HG03025 (cell line): ENCODE measurements at regions not wholly inside any gene's neighbourhood (a gene's known extent, or its start where the extent isn't known, plus 50 kb on each side); places are given as distances from the start of the nearest gene placed in this dataset.
A peak's percentile ranks its signal among the peaks of the same experiment; 100 is the strongest.
"Not testable (repeated sequence)": the region's sequence is repeated elsewhere in the genome, so short reads cannot be mapped to it uniquely, and the experiment has no call there.

ENCODE experiments used
- ATAC-seq: cut with Tn5 transposase; IDR thresholded peaks from one replicate; pipeline ENCODE4 v1.9.1; 2021; ENCODE audit warnings: mild to moderate bottlenecking, moderate library complexity; ENCODE audit not compliant: unreplicated experiment, low FRiP score

DNA sequence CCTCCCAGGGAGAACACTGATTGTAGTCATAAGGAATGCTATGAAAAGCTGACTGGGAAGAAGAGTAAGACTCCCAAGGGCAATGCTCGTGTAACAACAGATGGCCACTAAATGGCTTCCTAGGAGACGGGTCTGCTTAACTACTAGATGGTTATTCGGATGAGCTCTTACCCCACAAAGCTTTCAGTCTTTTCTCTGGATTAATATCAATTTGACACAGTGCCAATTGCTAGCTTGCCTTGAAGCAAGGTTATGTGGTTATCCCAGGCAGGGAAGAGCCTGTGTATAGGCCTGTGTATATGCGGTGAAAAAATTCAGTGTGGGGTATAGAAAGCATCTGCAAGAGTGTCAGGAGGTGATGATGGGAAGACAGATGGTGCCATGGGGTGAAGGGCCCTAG lies 86.4 kb upstream of the NOX3 start:
- no peak for ATAC-seq

DNA sequence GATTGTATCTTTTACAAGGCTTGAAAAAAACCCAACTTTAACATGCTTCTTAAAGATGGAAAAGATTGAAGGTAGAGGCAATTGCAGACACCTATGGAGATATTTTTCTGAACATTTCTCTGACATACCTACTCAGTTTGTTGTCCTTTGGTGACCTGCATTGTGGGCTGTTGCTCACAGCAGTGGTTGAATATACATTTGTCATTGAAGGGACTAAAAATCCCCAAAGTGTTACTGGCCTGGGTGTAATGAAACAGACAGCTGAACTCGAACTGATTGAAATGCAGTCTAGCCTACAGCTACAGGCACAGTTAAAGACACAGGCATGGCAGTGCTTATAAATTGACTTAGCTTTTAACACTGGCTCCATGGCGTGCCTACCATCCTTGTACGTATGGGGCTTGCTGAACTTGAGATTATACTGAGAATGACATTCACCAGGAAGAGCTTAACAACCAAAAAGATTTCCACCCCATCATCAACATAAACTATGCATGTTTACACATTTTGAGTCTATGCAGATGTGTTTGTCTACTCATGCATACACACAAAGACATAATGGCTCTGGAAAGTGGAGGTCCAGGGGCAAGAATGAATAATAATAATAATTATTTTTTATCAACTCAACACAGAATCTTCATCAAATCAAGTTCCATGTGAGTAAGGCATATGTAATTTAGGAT lies 83.2 kb upstream of the NOX3 start:
- ATAC-seq, result no peak

DNA sequence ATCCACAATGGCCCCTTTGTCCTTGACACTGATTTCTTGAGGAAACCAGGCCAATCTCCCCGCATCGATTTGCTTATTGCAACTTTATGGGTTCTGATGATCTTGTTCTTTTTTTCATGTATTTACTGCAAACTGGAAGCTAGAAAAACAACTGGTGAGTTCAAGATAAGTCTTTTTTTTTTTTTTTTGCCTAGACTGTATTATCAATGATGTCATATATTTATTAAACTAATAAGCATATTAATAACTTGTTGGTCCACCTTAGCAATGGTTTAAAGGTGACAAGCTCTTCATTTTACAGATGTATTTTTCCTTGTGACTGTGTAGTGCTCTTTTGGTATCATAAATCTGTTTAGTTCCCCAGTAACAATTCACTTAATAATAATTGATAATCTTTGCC lies 79.0 kb upstream of the NOX3 start:
- ATAC-seq, result no peak

DNA sequence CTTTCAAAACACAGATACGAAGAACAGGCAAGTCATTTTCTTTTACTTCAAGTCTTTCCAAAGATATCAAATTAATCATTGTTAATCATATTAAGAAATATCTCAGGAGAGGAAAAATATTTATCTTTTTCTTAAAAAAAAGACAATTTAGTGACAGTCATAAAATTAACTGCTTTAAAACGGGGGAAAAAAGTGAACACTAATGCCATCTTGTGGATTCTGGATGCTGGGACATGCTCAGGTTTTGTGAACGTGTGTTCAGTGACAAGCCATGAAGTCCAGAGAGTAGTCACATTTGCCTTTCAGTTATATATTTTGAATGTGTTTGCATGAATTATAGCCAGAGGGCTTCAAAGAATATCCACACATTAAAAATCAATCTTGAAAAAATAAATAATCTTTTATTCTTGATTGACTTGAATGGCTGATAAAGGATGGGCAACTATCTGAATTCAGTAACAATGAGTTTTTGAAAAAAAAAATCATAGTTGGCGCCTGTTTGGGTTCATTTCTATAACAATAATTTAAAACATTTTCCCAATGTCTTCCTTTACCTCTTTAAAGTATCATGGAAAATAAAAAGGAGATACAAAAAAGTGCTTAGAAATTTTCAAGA lies 74.7 kb upstream of the NOX3 start:
- ATAC-seq, result peak; percentile 53

DNA sequence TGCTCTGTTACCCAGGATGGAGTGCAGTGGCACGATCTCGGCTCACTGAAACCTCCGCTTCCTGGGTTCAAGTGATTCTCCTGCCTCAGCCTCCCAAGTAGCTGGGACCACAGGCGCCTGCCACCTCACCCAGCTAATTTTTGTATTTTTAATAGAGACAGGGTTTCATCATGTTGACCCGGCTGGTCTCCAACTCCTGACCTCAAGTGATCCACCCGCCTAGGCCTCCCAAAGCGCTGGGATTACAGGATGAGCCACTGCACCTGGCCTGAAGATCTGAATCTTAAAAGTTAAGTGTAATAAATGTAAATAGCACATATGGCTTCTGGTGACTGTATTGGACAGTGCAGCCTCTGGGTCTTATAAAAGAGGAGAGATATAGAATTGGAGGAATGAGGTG lies 74.2 kb upstream of the NOX3 start:
- not testable (repeated sequence) for ATAC-seq

DNA sequence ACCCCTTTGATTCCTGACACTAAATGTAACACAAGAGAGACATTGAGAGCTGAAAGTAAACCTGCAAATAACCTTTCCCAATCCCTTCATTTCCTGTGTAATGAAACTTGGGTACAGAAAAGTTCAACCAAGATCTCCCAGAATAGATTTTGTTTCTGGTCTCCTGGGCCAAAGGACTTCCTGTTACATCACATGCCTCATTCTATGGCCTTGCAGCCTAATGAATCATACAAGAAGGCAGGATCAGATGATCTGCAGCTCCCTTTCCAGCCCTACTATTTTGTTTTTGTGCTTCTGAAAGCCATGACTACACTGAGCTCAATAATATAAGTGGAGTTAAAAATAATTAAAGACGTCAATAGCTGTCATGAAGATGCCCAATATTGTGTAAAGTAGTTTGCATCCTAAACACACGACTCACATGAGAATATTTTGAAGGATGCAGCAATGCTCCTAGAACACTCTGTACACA lies 73.4 kb upstream of the NOX3 start:
- ATAC-seq, result no peak

DNA sequence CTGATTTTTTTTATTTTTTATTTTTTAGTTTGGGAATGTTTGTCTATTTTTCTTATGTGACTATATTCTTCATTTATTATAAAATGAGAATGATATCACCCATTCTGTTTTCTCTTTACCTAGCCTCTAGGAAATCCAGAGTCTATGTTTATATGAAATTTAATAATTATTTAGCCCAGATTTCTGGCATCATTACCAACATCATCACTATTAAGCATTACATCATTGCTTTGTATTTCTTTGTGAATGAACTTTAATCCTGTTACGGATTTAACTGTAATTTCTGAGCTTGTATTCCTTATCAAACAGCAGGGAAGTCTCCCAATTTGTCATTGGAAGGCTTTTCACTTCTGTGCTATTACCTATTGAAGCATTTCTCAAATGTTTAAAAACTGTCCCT lies 72.7 kb upstream of the NOX3 start:
- no peak for ATAC-seq

DNA sequence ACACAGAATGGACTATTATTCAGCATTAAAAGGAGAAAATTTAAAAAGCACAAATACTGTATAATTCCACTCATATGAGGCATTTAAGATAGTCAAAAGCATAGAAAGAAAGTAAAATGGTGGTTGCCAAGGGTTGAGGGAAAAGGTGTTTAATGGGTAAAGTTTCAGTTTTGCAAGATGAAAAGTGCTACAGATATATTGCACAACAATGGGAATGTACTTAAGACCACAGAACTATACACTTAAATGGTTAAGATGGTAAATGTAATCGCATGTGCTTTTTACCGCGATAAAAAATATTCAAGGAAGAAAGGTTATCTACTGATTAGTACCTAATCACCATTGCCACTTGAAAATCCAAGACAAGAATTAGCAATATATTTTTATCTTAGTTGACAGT lies 71.8 kb upstream of the NOX3 start:
- no peak for ATAC-seq

DNA sequence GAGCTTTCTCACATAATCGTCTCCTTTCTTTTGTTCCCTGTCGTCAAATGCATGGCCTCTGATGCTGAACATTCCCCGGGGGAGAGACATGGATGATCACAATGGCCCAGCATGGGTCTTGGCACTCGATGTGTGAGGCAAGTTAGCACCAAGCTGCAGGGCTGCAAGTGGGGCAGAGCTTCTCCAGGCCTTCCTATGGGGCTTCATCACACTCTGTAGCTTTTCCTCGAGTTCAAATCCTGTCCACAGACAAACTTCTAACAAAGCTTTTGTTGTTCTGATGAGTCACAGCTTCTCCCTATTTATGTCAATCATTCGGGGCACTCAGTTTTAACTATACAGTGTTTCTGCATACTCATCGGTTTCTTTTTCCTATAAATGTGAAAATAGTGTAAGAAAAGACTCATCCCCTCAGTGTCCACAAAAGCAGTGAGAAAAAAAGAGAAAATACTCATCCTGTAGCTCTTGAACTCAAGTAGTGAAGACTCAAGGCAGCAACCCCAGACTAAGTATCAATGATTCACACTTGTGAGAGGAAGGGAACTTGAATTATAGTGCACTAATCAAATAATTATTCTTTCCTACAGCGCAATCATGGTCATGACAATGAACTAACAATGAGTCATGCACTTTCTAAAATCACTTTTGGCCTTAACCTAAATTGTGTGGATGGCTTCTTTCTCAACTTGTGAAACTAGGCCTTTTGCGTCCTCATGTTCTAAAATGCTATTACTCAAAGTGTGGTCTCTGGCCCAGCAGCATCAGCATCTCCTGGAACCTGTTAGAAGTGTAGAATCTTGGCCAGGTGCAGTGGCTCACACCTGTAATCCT lies 68.4 kb upstream of the NOX3 start:
- no peak for ATAC-seq

DNA sequence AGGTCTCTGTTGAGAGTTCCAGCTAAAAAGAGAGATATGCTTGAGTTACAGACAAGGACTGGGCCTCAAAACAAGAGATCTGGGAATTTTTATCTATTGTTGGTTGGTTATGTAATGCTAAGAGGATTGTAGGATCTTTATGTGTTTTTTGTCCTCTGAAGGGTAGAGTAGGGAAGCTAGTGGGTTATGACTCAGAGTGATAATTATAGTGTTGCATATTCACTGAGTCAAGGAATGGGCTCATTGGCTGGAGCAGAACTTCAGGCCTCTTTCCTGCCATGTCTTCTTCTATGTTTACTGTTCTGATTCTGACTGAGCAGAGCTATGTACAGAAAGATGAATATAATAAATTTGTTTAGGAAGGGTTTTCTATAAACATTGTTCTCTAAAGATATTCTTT lies 66.1 kb upstream of the NOX3 start:
- no peak for ATAC-seq

DNA sequence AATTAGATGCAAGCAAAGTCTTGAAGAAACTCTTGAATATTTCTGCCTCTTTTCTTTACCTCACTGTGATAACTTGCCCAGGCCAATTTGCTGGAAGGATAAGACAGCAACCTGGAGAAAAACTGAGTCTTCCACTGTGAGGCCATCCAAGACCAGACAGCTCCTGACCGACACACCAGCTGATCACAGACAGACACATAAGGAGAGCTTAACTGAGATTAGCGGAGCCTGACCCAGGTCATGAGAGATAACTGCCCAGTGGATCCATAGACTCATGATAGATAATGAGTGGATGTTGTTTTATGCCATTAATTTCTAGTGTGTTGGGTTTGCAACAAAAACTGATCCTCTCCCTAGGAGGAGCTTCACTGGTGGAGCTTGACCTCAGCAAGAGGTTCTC lies 64.4 kb upstream of the NOX3 start:
- no peak for ATAC-seq

DNA sequence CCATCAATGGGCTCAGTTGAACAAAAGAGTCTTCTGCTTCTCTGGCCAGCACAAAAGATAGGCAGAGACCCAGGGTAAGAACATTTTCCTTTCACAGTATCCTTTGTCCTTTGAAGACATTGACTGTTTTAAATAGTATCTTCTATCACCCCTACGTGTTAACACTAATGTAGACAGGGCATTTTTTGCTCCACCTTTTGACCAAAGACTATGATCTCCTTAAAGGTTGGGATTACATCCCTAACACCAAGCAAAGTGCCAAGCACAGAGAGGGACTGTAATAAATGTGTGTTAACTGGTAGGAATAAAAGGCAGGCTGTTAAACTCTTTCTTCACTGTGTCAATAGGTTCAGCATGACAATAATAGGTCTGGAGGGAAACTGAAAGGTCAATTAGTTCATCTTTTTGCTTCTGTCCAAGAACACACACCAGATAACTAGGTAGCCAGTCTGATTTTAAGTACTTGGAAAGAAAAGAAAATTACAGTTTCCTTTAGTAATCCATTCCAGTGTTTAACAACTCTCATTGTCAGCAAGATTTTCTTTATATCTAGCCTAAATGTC lies 63.6 kb upstream of the NOX3 start:
- no peak for ATAC-seq

DNA sequence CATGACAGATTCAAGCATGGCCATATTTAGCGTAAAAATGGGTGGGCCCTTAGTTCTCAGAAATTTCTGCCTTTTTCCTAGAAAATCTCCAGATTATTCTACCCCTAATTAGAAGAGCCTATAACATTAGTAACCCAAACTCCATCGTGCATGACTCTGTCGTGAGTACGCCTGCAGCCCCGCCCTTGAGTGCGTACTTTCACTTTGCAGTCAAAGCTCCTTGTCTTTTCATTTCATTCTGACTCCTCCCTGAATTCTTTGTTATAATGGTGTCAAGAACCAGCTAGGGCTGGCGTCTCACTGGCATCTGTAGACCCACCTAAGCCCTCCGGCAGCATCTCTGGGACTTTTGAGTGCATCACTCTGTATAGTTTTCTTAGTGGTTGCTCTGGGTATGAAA lies 61.7 kb upstream of the NOX3 start:
- ATAC-seq, result no peak

DNA sequence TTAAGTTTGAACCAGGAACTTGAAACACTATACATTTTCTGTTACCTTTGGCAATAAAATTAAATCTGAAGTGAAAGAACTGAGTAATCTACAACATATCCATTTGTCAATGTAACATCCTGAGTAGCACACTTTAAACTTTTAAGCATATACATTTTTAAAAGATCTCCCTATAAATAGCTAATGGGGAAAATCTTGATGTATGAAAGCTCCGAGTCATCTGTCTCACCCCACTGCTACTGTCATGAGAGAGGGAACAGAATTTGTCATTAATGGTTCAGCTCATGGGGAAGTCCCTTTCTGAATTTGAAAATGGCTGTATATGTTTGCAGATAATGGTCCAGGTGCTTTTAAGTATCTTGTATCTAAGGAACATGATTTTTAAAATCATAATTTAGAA lies 55.2 kb upstream of the NOX3 start:
- ATAC-seq, result peak; percentile 77

DNA sequence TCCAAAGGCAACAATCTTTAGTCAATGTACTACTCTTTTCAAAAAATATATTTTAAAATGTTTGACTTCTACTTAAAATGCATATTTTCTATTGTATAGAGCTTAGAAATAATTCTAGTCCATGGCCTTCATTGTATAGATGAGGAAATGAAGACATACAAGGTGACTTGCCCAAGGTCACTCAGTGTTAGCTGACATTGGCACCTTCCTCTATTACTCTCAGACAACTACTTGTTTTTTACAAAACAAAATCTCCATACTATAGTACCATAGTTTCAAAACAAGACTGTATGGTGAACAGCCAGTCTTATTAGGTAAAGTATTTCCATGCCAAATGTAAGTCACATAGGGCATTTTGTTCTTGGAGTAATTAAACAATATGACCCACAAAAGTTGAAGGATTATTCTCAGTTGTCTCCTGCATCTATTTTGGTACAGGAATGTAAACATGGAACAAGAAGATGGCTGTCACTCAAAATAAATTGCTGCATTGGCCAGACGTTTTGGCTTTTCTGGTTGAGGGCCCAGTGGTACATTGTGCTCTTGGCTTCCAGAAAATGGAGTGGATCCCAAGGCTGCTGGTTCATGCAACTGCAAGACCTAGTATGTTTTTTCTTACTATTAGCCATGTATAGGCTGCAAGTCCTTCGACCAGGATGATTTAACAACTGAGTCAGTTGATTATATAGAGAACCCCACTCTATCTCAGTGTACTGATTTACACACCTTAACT lies 54.3 kb upstream of the NOX3 start:
- no peak for ATAC-seq

DNA sequence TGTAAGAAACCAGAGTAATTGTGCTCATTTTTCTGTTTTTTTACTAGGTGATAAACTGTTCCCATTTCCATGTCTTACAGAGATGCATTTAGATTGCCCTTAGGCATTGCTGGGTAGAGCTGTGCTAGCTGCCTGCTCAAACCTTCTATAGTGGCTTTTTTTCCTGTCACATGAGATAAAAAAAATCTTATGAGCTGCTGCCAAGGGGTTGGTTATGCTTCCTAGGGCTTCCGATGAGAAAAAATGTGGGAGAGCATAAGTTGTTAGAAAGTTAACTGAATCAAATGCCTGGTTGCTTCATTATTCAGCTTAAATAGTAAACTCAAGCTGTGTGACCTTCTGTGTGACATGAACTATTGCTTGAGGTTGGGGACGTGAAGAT lies 50.0 kb upstream of the NOX3 start:
- no peak for ATAC-seq
